ENCODE measurements at regions not wholly inside any gene's neighbourhood (a gene's known extent, or its start where the extent isn't known, plus 50 kb on each side); places are given as distances from the start of the nearest gene placed in this dataset.
"Not testable (repeated sequence)": the region's sequence is repeated elsewhere in the genome, so short reads cannot be mapped to it uniquely, and the experiment has no call there.

DNA sequence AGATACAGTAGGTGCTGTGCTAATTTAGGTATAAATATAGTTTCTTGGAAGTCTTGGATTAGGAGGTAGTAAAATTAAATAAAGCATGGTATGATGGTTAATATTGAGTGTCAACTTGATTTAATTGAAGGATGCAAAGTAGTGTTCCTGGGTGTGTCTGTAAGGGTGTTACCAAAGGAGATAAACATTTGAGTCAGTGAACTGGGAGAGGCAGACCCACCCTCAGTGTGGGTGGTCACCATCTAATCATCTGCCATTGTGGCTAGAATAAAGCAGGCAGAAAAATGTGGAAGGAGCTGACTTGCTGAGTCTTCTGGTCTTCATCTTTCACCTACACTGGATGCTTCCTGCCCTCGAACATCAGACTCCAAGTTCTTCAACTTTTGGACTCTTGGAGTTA is 153.7 kb upstream of the GK2 start:
- Histone ChIP-seq H3K9me3 (no peaks in the 10 kb centered on the region), H3K27ac (no peak overlapping the region), H3K4me1 (no peaks in the 10 kb centered on the region), H3K36me3 (no peaks in the 10 kb centered on the region), H3K4me3 (no peak overlapping the region), H3K27me3 (no peaks in the 10 kb centered on the region)
- DNase-seq = no peak
- no peak for TF ChIP-seq POLR2A (IDR thresholded peaks at IDR 0.05)
- TF ChIP-seq, protein P1, sequence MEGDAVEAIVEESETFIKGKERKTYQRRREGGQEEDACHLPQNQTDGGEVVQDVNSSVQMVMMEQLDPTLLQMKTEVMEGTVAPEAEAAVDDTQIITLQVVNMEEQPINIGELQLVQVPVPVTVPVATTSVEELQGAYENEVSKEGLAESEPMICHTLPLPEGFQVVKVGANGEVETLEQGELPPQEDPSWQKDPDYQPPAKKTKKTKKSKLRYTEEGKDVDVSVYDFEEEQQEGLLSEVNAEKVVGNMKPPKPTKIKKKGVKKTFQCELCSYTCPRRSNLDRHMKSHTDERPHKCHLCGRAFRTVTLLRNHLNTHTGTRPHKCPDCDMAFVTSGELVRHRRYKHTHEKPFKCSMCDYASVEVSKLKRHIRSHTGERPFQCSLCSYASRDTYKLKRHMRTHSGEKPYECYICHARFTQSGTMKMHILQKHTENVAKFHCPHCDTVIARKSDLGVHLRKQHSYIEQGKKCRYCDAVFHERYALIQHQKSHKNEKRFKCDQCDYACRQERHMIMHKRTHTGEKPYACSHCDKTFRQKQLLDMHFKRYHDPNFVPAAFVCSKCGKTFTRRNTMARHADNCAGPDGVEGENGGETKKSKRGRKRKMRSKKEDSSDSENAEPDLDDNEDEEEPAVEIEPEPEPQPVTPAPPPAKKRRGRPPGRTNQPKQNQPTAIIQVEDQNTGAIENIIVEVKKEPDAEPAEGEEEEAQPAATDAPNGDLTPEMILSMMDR (IDR thresholded peaks at IDR 0.05) = no peak

DNA sequence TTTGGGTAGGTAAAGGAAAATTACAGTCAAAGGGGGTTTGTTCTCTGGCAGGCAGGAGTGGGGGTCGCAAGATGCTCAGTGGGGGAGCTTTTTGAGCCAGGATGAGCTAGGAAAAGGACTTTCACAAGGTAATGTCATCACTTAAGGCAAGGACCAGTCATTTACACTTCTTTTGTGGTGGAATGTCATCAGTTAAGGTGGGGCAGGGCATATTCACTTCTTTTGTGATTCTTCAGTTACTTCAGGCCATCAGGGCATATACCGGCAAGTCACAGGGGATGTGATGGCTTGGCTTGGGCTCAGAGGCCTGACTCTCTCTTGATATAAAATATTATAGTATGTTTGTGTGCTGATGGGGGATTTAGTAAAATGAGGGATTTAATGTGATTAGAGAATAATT is 151.4 kb upstream of the GK2 start:
- H3K27ac ChIP-seq, H3K27me3 ChIP-seq, H3K9me3 ChIP-seq, DNase-seq, H3K36me3 ChIP-seq, H3K4me3 ChIP-seq, H3K4me1 ChIP-seq: not testable (repeated sequence)

DNA sequence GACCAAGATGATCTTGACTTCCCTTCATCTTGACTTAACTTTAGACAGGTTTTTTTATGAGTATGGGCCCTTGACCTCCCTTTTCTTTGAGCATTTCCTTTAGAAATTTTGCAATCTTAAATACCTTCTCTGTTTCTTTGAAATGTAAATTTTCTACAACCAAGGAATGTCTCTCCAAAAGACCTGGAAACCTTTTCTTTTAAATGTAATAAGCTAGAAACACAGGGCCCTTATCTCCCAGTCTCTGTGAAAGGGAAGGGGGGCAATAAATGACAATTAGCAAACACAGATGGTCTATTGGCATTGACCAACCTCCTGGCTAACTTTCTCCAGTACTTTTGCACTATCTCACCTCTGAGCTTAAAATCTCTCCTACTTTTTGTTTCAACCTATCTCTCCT is 144.3 kb upstream of the GK2 start:
- Histone ChIP-seq H3K27ac (no peak overlapping the region), H3K4me1 (no peaks in the 10 kb centered on the region), H3K27me3 (no peaks in the 10 kb centered on the region), H3K36me3 (no peaks in the 10 kb centered on the region), H3K9me3 (no peaks in the 10 kb centered on the region), H3K4me3 (no peak overlapping the region)
- TF ChIP-seq, protein P1 (IDR thresholded peaks at IDR 0.05) = no peak
- TF ChIP-seq POLR2A (IDR thresholded peaks at IDR 0.05) = no peak
- no peak for DNase-seq

DNA sequence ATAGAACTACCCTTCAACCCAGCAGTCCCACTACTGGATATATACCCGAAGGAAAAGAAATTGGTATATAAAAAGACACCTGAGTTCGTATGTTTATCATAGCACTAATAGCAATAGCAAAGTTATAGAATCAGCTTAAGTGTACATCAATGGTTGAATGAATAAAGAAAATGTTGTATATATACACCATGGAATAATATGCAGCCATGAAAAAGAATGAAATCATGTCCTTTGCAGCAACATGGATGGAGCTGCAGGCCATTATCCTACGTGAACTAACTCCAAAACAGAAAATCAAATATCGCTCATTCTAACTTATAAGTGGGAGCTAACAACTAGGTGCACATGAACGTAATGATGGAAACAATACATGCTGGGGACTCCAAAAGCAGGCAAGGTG is 143.5 kb upstream of the GK2 start:
- no peak for DNase-seq
- no peaks in the 10 kb centered on the region for H3K4me1 ChIP-seq
- no peak overlapping the region for H3K27ac ChIP-seq
- no peaks in the 10 kb centered on the region for H3K27me3 ChIP-seq
- no peaks in the 10 kb centered on the region for H3K9me3 ChIP-seq
- TF ChIP-seq, protein P1 (IDR thresholded peaks at IDR 0.05) = no peak
- no peak for TF ChIP-seq POLR2A (IDR thresholded peaks at IDR 0.05)
- no peaks in the 10 kb centered on the region for H3K36me3 ChIP-seq
- H3K4me3 ChIP-seq = no peak overlapping the region

DNA sequence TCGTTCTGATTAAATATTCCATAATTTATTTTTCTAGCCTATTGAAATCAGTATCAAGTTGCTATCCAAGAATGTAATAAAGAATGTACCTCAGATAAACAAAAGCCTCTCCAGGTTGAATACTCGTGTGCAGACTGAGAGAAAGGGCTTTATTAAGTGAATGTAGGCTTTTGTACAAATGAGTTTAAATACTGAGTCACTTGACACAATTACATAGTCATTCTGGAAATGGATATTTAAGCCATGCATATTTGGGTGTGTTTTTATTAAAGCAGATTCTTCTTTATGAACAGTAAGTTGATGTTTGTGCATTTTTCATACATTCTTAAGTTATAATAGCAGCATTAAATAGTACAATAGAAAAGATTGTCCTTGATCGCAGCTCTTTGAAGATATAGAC is 139.8 kb upstream of the GK2 start:
- no peak overlapping the region for H3K4me3 ChIP-seq
- H3K9me3 ChIP-seq = no peaks in the 10 kb centered on the region
- H3K36me3 ChIP-seq = no peaks in the 10 kb centered on the region
- no peak for TF ChIP-seq POLR2A (IDR thresholded peaks at IDR 0.05)
- TF ChIP-seq, protein P1 (IDR thresholded peaks at IDR 0.05) = no peak
- H3K27me3 ChIP-seq = no peaks in the 10 kb centered on the region
- DNase-seq = no peak
- H3K4me1 ChIP-seq = no peaks in the 10 kb centered on the region
- no peak overlapping the region for H3K27ac ChIP-seq

DNA sequence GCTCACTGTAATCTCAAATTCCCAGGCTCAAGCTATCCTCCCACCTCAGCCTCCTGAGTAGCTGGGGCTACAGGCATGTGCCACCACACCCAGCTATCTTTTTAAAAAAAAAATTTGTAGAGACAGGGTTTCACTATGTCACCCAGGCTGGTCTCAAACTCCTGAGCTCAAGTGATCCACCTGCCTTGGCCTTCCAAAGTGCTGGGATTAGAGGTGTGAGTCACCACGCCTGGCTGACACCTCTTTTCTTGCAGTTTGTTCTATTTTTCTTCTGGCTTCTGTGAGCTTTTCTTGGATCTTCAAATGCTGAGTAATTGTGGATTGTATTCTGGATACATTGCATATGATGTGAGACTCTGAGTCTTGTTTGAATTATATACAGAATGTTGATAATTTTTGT is 137.3 kb upstream of the GK2 start:
- H3K27me3 ChIP-seq, H3K9me3 ChIP-seq, H3K4me1 ChIP-seq, DNase-seq, H3K27ac ChIP-seq, H3K36me3 ChIP-seq, H3K4me3 ChIP-seq: not testable (repeated sequence)

DNA sequence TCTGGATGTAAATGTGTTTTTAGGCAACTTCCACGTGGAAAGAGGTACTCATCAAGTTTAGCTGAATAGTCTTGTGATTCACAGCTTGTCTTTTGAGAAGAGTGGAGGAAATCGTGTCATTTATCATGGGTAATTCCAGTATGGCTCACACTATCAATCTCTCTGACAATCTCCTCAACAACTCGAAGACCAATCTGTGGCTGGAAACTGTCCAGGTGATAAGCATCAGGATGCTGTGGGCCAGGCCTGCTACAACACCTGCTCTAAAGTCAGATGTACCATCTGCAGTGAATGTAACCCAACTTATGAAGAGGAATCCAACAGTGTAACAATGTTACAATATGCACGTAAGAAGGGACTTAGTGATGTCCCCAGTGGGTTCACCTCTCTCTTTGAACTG is 132.1 kb upstream of the GK2 start:
- no peak for DNase-seq
- H3K27ac ChIP-seq = no peak overlapping the region
- H3K27me3 ChIP-seq = no peaks in the 10 kb centered on the region
- H3K36me3 ChIP-seq = no peaks in the 10 kb centered on the region
- no peaks in the 10 kb centered on the region for H3K9me3 ChIP-seq
- TF ChIP-seq POLR2A (IDR thresholded peaks at IDR 0.05) = no peak
- TF ChIP-seq, protein P1 (IDR thresholded peaks at IDR 0.05) = no peak
- H3K4me3 ChIP-seq = no peak overlapping the region
- H3K4me1 ChIP-seq = no peaks in the 10 kb centered on the region
